Hepatocyte (in vitro differentiated cells): ENCODE measurements at regions not wholly inside any gene's neighbourhood (a gene's known extent, or its start where the extent isn't known, plus 50 kb on each side); places are given as distances from the start of the nearest gene placed in this dataset.

Experiments
- EZH2 ChIP-seq: fragments of 200-600 bp; sonication (generic); IDR thresholded peaks from 2 replicates; pipeline ENCODE4 v1.6.1; 2016; ENCODE audit warnings: antibody characterized with exemption, mild to moderate bottlenecking, borderline replicate concordance
- EZH2phosphoT487 ChIP-seq: fragments of 200-600 bp; sonication (generic); IDR thresholded peaks from one replicate; pipeline ENCODE4 v1.6.1; 2018; ENCODE audit warnings: antibody characterized with exemption, mild to moderate bottlenecking, low read depth, moderate library complexity; ENCODE audit not compliant: unreplicated experiment, severe bottlenecking
- TF ChIP-seq, protein P1 (sequence below): fragments of 200-600 bp; sonication (generic); IDR thresholded peaks from 2 replicates; pipeline ENCODE4 v1.5.1; 2016; ENCODE audit warnings: antibody characterized with exemption, mild to moderate bottlenecking; ENCODE audit not compliant: poor library complexity

DNA sequence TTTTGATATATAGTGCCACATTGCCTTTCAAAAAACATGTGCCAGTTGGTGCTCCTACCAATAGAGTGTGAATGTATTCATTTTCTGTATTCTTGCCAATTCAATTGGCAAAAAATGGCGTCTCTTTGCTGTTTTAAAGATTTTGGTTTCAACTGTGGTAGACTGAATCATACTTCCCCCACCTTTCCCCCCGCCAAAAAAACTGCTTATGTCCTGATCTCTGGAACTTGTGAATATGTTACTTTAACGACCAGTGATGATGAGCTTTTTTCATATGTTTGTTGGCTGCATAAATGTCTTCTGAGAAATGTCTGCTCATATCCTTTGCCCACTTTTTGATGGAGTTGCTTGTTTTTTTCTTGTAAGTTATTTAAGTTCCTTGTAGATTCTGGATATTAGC lies 325.1 kb upstream of the KCNJ16 start:
- TF ChIP-seq, protein P1, sequence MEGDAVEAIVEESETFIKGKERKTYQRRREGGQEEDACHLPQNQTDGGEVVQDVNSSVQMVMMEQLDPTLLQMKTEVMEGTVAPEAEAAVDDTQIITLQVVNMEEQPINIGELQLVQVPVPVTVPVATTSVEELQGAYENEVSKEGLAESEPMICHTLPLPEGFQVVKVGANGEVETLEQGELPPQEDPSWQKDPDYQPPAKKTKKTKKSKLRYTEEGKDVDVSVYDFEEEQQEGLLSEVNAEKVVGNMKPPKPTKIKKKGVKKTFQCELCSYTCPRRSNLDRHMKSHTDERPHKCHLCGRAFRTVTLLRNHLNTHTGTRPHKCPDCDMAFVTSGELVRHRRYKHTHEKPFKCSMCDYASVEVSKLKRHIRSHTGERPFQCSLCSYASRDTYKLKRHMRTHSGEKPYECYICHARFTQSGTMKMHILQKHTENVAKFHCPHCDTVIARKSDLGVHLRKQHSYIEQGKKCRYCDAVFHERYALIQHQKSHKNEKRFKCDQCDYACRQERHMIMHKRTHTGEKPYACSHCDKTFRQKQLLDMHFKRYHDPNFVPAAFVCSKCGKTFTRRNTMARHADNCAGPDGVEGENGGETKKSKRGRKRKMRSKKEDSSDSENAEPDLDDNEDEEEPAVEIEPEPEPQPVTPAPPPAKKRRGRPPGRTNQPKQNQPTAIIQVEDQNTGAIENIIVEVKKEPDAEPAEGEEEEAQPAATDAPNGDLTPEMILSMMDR: no peak
- TF ChIP-seq EZH2 (no peak), EZH2phosphoT487 (no peak)
